Panc1 (cell line): ENCODE measurements at regions not wholly inside any gene's neighbourhood (a gene's known extent, or its start where the extent isn't known, plus 50 kb on each side); places are given as distances from the start of the nearest gene placed in this dataset.

ENCODE experiments used
- ATAC-seq: fragments of 200-7000 bp; cut with Tn5 transposase; 2 replicates; pipeline ENCODE4 v1.9.1; 2020; ENCODE audit warnings: mild to moderate bottlenecking, moderate library complexity
- BruUV-seq: library from RNA; stranded (reverse); fragments of 400-500 nt; replicated peaks from 2 replicates; lab custom pipeline; 2021; lab: Mats Ljungman, UMichigan
- CTCF ChIA-PET: fragments of 300-600 bp; sonication (Branson Sonifier 250); formaldehyde crosslinking; loops from one replicate; lab custom pipeline; 2022; ENCODE audit warnings: antibody characterized with exemption; lab: Charles Lee
- POLR2A ChIA-PET: fragments of 300-600 bp; sonication (Branson Sonifier 250); formaldehyde crosslinking; loops from one replicate; lab custom pipeline; 2022; ENCODE audit warnings: antibody characterized with exemption; lab: Charles Lee
- DNase-seq: peaks from one replicate; pipeline ENCODE4 v3.0.0-alpha.2; 2010; ENCODE audit warnings: low read depth, low spot score
- H3K27ac ChIP-seq: 2 replicates; pipeline ENCODE4 v1.5.1; 2011; ENCODE audit warnings: mild to moderate bottlenecking, low read length, inconsistent platforms
- H3K27me3 ChIP-seq: fragments of 200-500 bp; sonication (Bioruptor generic); 2 replicates; pipeline ENCODE4 v1.6.0; 2014; ENCODE audit warnings: low read length, inconsistent platforms; ENCODE audit not compliant: control insufficient read depth, insufficient read depth
- H3K36me3 ChIP-seq: fragments of 200-500 bp; sonication (Bioruptor generic); 2 replicates; pipeline ENCODE4 v1.5.1; 2014; ENCODE audit warnings: inconsistent platforms, mild to moderate bottlenecking, low read length, moderate library complexity; ENCODE audit not compliant: control insufficient read depth, insufficient read depth
- H3K4me1 ChIP-seq: 2 replicates; pipeline ENCODE4 v1.5.1; 2011; ENCODE audit warnings: inconsistent platforms, mild to moderate bottlenecking, low read length, moderate library complexity; ENCODE audit not compliant: control insufficient read depth, insufficient read depth
- H3K4me3 ChIP-seq, 2 experiments: 2 replicates each; pipeline ENCODE4 v1.5.1; 2011 to 2012; ENCODE audit warnings: low read depth in 2 of 2, low read length in 2 of 2, mild to moderate bottlenecking in 2 of 2, inconsistent platforms in 1 of 2, moderate library complexity in 1 of 2
- H3K9me3 ChIP-seq: fragments of 200-500 bp; sonication (Bioruptor generic); 2 replicates; pipeline ENCODE4 v1.5.1; 2014; ENCODE audit warnings: low read depth, mild to moderate bottlenecking, inconsistent platforms, low read length, moderate library complexity; ENCODE audit not compliant: control insufficient read depth, insufficient read depth
- CTCF ChIP-seq: fragments of 450-650 bp; IDR thresholded peaks from 2 replicates; pipeline ENCODE4 v1.5.1; 2017; ENCODE audit warnings: mild to moderate bottlenecking
- POLR2AphosphoS5 ChIP-seq: IDR thresholded peaks from 2 replicates; pipeline ENCODE4 v1.6.1; 2012; ENCODE audit warnings: mild to moderate bottlenecking, low read depth, low read length, moderate library complexity
- SIN3A ChIP-seq: IDR thresholded peaks from 2 replicates; pipeline ENCODE4 v1.6.1; 2012; ENCODE audit warnings: low read depth, mild to moderate bottlenecking, low read length, moderate library complexity, borderline replicate concordance; ENCODE audit not compliant: insufficient read depth
- TCF7L2 ChIP-seq: IDR thresholded peaks from 2 replicates; pipeline ENCODE4 v1.6.1; 2011; ENCODE audit warnings: mild to moderate bottlenecking, low read depth, low read length, inconsistent platforms
- in situ Hi-C: cut with HindIII; loops from 2 replicates; pipeline ENCODE4 v1.10.0; 2016; ENCODE audit warnings: low sequenced_read_pairs, low pct_unique_long_range_greater_than_20kb
- intact Hi-C: fragments of 100-400 bp; cut with micrococcal nuclease; formaldehyde crosslinking; loops from one replicate; pipeline ENCODE4 v1.10.0; 2022; ENCODE audit not compliant: unreplicated experiment
- TF ChIP-seq, protein P1 (sequence below), 2 experiments: IDR thresholded peaks; 2 replicates each; pipeline ENCODE4 v1.6.1; 2011 to 2012; ENCODE audit warnings: low read depth in 2 of 2, control low read depth in 1 of 2, low read length in 1 of 2, mild to moderate bottlenecking in 1 of 2, moderate library complexity in 1 of 2; ENCODE audit not compliant: insufficient read depth in 1 of 2

- H3K36me3 ChIP-seq: no peaks in the 10 kb centered on the region
- ATAC-seq: no peak
- TF ChIP-seq CTCF (no peak), TCF7L2 (no peak), POLR2AphosphoS5 (no peak), SIN3A (no peak)
- TF ChIP-seq, protein P1, sequence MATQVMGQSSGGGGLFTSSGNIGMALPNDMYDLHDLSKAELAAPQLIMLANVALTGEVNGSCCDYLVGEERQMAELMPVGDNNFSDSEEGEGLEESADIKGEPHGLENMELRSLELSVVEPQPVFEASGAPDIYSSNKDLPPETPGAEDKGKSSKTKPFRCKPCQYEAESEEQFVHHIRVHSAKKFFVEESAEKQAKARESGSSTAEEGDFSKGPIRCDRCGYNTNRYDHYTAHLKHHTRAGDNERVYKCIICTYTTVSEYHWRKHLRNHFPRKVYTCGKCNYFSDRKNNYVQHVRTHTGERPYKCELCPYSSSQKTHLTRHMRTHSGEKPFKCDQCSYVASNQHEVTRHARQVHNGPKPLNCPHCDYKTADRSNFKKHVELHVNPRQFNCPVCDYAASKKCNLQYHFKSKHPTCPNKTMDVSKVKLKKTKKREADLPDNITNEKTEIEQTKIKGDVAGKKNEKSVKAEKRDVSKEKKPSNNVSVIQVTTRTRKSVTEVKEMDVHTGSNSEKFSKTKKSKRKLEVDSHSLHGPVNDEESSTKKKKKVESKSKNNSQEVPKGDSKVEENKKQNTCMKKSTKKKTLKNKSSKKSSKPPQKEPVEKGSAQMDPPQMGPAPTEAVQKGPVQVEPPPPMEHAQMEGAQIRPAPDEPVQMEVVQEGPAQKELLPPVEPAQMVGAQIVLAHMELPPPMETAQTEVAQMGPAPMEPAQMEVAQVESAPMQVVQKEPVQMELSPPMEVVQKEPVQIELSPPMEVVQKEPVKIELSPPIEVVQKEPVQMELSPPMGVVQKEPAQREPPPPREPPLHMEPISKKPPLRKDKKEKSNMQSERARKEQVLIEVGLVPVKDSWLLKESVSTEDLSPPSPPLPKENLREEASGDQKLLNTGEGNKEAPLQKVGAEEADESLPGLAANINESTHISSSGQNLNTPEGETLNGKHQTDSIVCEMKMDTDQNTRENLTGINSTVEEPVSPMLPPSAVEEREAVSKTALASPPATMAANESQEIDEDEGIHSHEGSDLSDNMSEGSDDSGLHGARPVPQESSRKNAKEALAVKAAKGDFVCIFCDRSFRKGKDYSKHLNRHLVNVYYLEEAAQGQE (IDR thresholded peaks at IDR 0.05; ENCODE audit: insufficient read depth in 1 of 2, low read depth in 2 of 2, low read length in 1 of 2): no peak
- H3K4me3 ChIP-seq: no peak overlapping the region
- no peak for DNase-seq
- intact Hi-C loops (no loop called here), in situ Hi-C loops (no loop called here)
- H3K9me3 ChIP-seq: no peaks in the 10 kb centered on the region
- ChIA-PET CTCF (no interaction called here), POLR2A (no interaction called here)
- no peaks in the 10 kb centered on the region for H3K4me1 ChIP-seq
- no peaks in the 10 kb centered on the region for H3K27me3 ChIP-seq
- no peak overlapping the region for H3K27ac ChIP-seq
- BruUV-seq: no TSS peak
Observed at GRCh38 chr6:151738267-151738666, 69.2 kb upstream of the ESR1 start.

GRCh38 chr6:151738960-151739359, 68.5 kb upstream of the ESR1 start:
- H3K9me3 ChIP-seq: no peaks in the 10 kb centered on the region
- no peak overlapping the region for H3K4me3 ChIP-seq
- no peak overlapping the region for H3K27ac ChIP-seq
- POLR2A ChIA-PET: no interaction called here
- ATAC-seq: no peak
- intact Hi-C loops: no loop called here
- H3K4me1 ChIP-seq: no peaks in the 10 kb centered on the region
- H3K36me3 ChIP-seq: no peaks in the 10 kb centered on the region
- DNase-seq: no peak
- no peaks in the 10 kb centered on the region for H3K27me3 ChIP-seq
- no TSS peak for BruUV-seq
- CTCF ChIA-PET: no interaction called here
- in situ Hi-C loops: no loop called here
- TF ChIP-seq TCF7L2 (no peak), CTCF (no peak), SIN3A (no peak), POLR2AphosphoS5 (no peak)
- TF ChIP-seq, protein P1 (IDR thresholded peaks at IDR 0.05; ENCODE audit: insufficient read depth in 1 of 2, low read depth in 2 of 2, low read length in 1 of 2): no peak
